ENCODE measurements at regions not wholly inside any gene's neighbourhood (a gene's known extent, or its start where the extent isn't known, plus 50 kb on each side); places are given as distances from the start of the nearest gene placed in this dataset.

- intact Hi-C loops (cut with DNase I; ENCODE audit: low total_unique reads) = no loop called here
- no peaks in the 10 kb centered on the region for H3K36me3 ChIP-seq
- peaks cover 0 to 10% (median 0%) of the 10 kb centered on the region in 3 donors for H3K27me3 ChIP-seq
- no peak overlapping the region for H3K27ac ChIP-seq
- peaks cover 0 to 7% (median 0%) of the 10 kb centered on the region in 4 donors for H3K9me3 ChIP-seq
- no peaks in the 10 kb centered on the region for H3K4me1 ChIP-seq
- TF ChIP-seq EP300 (IDR thresholded peaks at IDR 0.05) = no peak
- no peak for TF ChIP-seq POLR2A (IDR thresholded peaks at IDR 0.05)
- TF ChIP-seq CTCF (IDR thresholded peaks at IDR 0.05) = no peak
- TF ChIP-seq POLR2AphosphoS5 (IDR thresholded peaks at IDR 0.05) = no peak
- no peak overlapping the region for H3K4me3 ChIP-seq
- 73 to 82% (median 79%) methylated on average over 9 of the region's 9 CpGs for WGBS, 5 donors
- no peak for DNase-seq
Measured at GRCh38 chr17:51527225-51527982, 267.1 kb downstream of the UTP18 start.

GRCh38 chr17:51528111-51528510, 267.8 kb downstream of the UTP18 start:
- no peak for TF ChIP-seq CTCF (IDR thresholded peaks at IDR 0.05)
- TF ChIP-seq POLR2A (IDR thresholded peaks at IDR 0.05) = no peak
- no peak for TF ChIP-seq EP300 (IDR thresholded peaks at IDR 0.05)
- no peak for TF ChIP-seq POLR2AphosphoS5 (IDR thresholded peaks at IDR 0.05)
- Histone ChIP-seq H3K4me3 (no peak overlapping the region), H3K27ac (no peak overlapping the region), H3K4me1 (no peaks in the 10 kb centered on the region), H3K27me3 (peaks cover 0 to 10% (median 0%) of the 10 kb centered on the region in 3 donors), H3K9me3 (peaks cover 0 to 7% (median 0%) of the 10 kb centered on the region in 4 donors), H3K36me3 (no peaks in the 10 kb centered on the region)
- intact Hi-C loops (cut with DNase I; ENCODE audit: low total_unique reads) = no loop called here
- 51 to 65% (median 59%) methylated on average over 6 of the region's 6 CpGs for WGBS, 5 donors
- DNase-seq = no peak

GRCh38 chr17:51533219-51533618, 272.9 kb downstream of the UTP18 start:
- H3K9me3 ChIP-seq = no peaks in the 10 kb centered on the region
- no peak overlapping the region for H3K4me3 ChIP-seq
- TF ChIP-seq EP300 (IDR thresholded peaks at IDR 0.05) (no peak), POLR2A (IDR thresholded peaks at IDR 0.05) (no peak), CTCF (IDR thresholded peaks at IDR 0.05) (no peak)
- H3K36me3 ChIP-seq = no peaks in the 10 kb centered on the region
- no peaks in the 10 kb centered on the region for H3K4me1 ChIP-seq
- no peaks in the 10 kb centered on the region for H3K27me3 ChIP-seq
- intact Hi-C loops (cut with DNase I; ENCODE audit: low total_unique reads) = no loop called here
- WGBS, 5 donors = 71 to 83% (median 75%) methylated on average over 3 of the region's 3 CpGs
- no peak for DNase-seq
- H3K27ac ChIP-seq = no peak overlapping the region

- WGBS, 5 donors = 83 to 94% (median 92%) methylated on average over 3 of the region's 3 CpGs
- TF ChIP-seq EP300 (IDR thresholded peaks at IDR 0.05) = no peak
- intact Hi-C loops (cut with DNase I; ENCODE audit: low total_unique reads) = no loop called here
Measured at GRCh38 chr17:51533821-51534220, 273.5 kb downstream of the UTP18 start.

GRCh38 chr17:51536627-51537026, 276.3 kb downstream of the UTP18 start:
- intact Hi-C loops (cut with DNase I; ENCODE audit: low total_unique reads) = loop anchor here (5.0 kb wide), 1 partner anchor 239 kb away; no protein-coding TSS in a partner anchor
- no peaks in the 10 kb centered on the region for H3K27me3 ChIP-seq
- no peaks in the 10 kb centered on the region for H3K9me3 ChIP-seq
- TF ChIP-seq POLR2AphosphoS5 (IDR thresholded peaks at IDR 0.05) (no peak), EP300 (IDR thresholded peaks at IDR 0.05) (no peak), POLR2A (IDR thresholded peaks at IDR 0.05) (no peak), CTCF (IDR thresholded peaks at IDR 0.05) (no peak)
- no peak overlapping the region for H3K27ac ChIP-seq
- no peaks in the 10 kb centered on the region for H3K4me1 ChIP-seq
- H3K4me3 ChIP-seq = no peak overlapping the region
- no peak for DNase-seq
- H3K36me3 ChIP-seq = no peaks in the 10 kb centered on the region
- 69 to 83% (median 74%) methylated on average over 6 to 7 of the region's 7 CpGs for WGBS, 5 donors

More at GRCh38 chr17:51533821-51534220, 273.5 kb downstream of the UTP18 start:
- no peak for DNase-seq
- H3K27me3 ChIP-seq = no peaks in the 10 kb centered on the region
- H3K4me3 ChIP-seq = no peak overlapping the region
- no peaks in the 10 kb centered on the region for H3K36me3 ChIP-seq
- no peaks in the 10 kb centered on the region for H3K9me3 ChIP-seq
- no peak overlapping the region for H3K27ac ChIP-seq
- no peaks in the 10 kb centered on the region for H3K4me1 ChIP-seq
